ENCODE measurements at regions not wholly inside any gene's neighbourhood (a gene's known extent, or its start where the extent isn't known, plus 50 kb on each side); places are given as distances from the start of the nearest gene placed in this dataset.

DNA sequence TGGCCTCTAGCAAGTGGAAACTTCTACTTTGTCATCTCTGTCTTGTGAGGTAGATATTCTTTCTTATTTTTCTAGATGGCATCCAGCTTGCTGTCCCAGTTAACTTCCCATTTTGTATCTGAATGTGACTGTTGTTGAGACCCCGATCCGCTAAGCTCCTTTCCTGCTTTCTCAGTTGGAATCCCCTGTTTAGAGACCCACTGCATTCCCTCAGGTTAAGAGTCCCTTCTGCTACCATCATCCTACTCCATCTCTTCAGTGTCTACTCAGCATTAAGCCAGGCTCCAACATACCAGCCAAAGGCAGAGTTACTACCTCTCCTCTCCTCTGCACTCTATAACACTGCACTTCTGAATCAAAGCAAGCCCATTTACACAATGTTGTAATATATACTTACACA, 1300.4 kb upstream of the CHAC2 start:
- TF ChIP-seq, protein P1, sequence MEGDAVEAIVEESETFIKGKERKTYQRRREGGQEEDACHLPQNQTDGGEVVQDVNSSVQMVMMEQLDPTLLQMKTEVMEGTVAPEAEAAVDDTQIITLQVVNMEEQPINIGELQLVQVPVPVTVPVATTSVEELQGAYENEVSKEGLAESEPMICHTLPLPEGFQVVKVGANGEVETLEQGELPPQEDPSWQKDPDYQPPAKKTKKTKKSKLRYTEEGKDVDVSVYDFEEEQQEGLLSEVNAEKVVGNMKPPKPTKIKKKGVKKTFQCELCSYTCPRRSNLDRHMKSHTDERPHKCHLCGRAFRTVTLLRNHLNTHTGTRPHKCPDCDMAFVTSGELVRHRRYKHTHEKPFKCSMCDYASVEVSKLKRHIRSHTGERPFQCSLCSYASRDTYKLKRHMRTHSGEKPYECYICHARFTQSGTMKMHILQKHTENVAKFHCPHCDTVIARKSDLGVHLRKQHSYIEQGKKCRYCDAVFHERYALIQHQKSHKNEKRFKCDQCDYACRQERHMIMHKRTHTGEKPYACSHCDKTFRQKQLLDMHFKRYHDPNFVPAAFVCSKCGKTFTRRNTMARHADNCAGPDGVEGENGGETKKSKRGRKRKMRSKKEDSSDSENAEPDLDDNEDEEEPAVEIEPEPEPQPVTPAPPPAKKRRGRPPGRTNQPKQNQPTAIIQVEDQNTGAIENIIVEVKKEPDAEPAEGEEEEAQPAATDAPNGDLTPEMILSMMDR (conservative IDR thresholded peaks at IDR 0.05; ENCODE audit: control insufficient read depth, insufficient read depth, low read depth, low read length) = no peak
- no peak for DNase-seq (ENCODE audit: low read depth)
- no peak overlapping the region for H3K4me3 ChIP-seq (ENCODE audit: control insufficient read depth, low read depth, low read length)

DNA sequence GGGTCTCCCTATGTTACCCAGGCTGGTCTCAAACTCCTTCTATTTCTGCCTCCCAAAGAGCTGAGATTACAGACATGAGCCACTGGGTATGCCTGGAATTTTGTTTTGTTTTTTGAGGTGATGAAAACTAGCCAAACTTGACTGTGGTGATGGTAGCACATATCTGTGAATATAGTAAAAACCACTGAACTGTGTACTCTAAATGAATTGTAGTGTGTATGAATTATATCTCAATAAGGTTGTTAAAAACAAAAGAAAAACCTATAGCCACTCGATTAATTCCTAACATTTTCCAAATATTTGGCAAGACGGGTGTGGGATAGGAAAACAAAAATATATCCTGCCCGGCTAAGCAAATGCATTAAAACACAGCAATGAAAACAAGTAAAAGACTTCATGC, 1302.3 kb upstream of the CHAC2 start:
- no peak overlapping the region for H3K4me3 ChIP-seq (ENCODE audit: control insufficient read depth, low read depth, low read length)
- TF ChIP-seq, protein P1 (conservative IDR thresholded peaks at IDR 0.05; ENCODE audit: control insufficient read depth, insufficient read depth, low read depth, low read length) = no peak
- no peak for DNase-seq (ENCODE audit: low read depth)

- TF ChIP-seq, protein P1 (conservative IDR thresholded peaks at IDR 0.05; ENCODE audit: control insufficient read depth, insufficient read depth, low read depth, low read length) = no peak
- H3K4me3 ChIP-seq (ENCODE audit: control insufficient read depth, low read depth, low read length) = no peak overlapping the region
- no peak for DNase-seq (ENCODE audit: low read depth)
These were observed 1304.1 kb upstream of the CHAC2 start for GRCh38 chr2:52463457-52463856.

DNA sequence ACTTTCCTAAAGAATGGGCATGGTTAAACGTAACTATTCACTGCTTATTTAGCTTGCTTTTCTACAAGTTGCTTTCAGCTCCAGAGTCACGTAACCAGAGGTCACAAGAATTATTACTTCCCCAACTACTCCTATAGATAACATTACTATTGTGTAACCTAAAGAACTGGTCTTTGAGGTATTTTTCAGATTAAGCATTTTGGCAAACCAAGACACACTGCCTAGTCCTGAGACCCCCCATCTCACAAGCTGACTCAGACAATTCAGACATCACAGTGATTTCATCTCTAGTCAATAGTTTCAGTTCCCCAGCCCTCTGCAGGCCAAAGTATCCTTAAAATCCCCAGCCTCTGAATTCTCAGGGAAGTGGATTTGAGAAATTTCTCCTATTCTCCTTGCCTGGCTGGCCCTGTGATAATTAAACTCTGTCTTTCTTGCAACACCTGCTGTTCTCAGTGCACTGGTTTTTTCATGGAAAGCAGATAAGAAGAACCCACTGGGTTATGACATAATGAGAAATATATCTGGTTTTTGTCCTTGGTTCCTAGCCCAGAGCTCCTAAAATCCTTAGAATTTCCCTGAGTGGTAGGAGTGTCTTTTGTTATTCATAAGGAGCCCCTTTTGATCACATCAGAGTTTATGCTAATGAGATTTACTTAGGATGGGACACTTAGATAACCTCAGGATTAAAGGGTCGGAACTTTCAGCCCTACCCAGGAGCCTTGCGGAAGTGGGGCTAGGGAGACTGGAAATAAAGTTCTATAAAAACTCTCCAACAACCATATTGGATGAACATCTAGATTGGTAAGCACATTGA, 1310.8 kb upstream of the CHAC2 start:
- H3K4me3 ChIP-seq (ENCODE audit: control insufficient read depth, low read depth, low read length) = no peak overlapping the region
- TF ChIP-seq, protein P1 (conservative IDR thresholded peaks at IDR 0.05; ENCODE audit: control insufficient read depth, insufficient read depth, low read depth, low read length) = no peak
- no peak for DNase-seq (ENCODE audit: low read depth)

- TF ChIP-seq, protein P1 (conservative IDR thresholded peaks at IDR 0.05; ENCODE audit: control insufficient read depth, insufficient read depth, low read depth, low read length) = no peak
- no peak for DNase-seq (ENCODE audit: low read depth)
- no peak overlapping the region for H3K4me3 ChIP-seq (ENCODE audit: control insufficient read depth, low read depth, low read length)
These were observed 1312.6 kb upstream of the CHAC2 start for GRCh38 chr2:52454962-52455361.

- TF ChIP-seq, protein P1 (conservative IDR thresholded peaks at IDR 0.05; ENCODE audit: control insufficient read depth, insufficient read depth, low read depth, low read length) = no peak
- H3K4me3 ChIP-seq (ENCODE audit: control insufficient read depth, low read depth, low read length) = no peak overlapping the region
- DNase-seq (ENCODE audit: low read depth) = no peak
These were observed 1315.4 kb upstream of the CHAC2 start for GRCh38 chr2:52452201-52452600.
